Activated B cell treated with CpG ODN at 0.5 μM for 24 hours (primary cell): ENCODE measurements at regions not wholly inside any gene's neighbourhood (a gene's known extent, or its start where the extent isn't known, plus 50 kb on each side); places are given as distances from the start of the nearest gene placed in this dataset.

ENCODE experiments used
- ATAC-seq: fragments of 200-7000 bp; cut with Tn5 transposase; one replicate; pipeline ENCODE4 v1.10.0; 2021; ENCODE audit warnings: low read depth, mild to moderate bottlenecking, moderate library complexity
- CTCF ChIA-PET: fragments of 350-600 bp; sonication (Branson Sonifier 250); formaldehyde crosslinking; loops from one replicate; lab custom pipeline; 2021; ENCODE audit warnings: antibody characterized with exemption; lab: Charles Lee
- POLR2A ChIA-PET: fragments of 350-600 bp; sonication (Branson Sonifier 250); formaldehyde crosslinking; loops from one replicate; lab custom pipeline; 2021; ENCODE audit warnings: antibody characterized with exemption; lab: Charles Lee
- DNase-seq: peaks from one replicate; pipeline ENCODE4 v3.0.0; 2022
- H3K27ac Mint-ChIP-seq: one replicate; pipeline ENCODE4 v1.8.0; 2020; ENCODE audit warnings: mixed read lengths
- H3K27me3 Mint-ChIP-seq: one replicate; pipeline ENCODE4 v1.8.0; 2021; ENCODE audit warnings: mixed read lengths
- H3K36me3 Mint-ChIP-seq: one replicate; pipeline ENCODE4 v1.8.0; 2021; ENCODE audit warnings: low read depth, mixed read lengths
- H3K4me1 Mint-ChIP-seq: one replicate; pipeline ENCODE4 v1.8.0; 2021; ENCODE audit warnings: mixed read lengths
- H3K4me3 Mint-ChIP-seq: one replicate; pipeline ENCODE4 v1.8.0; 2020; ENCODE audit warnings: mild to moderate bottlenecking, mixed read lengths
- H3K9me3 Mint-ChIP-seq: one replicate; pipeline ENCODE4 v1.8.0; 2020; ENCODE audit warnings: mixed read lengths
- CTCF ChIP-seq: fragments of 200-600 bp; IDR thresholded peaks from one replicate; pipeline ENCODE4 v1.8.0; 2022; ENCODE audit warnings: antibody characterized with exemption, mild to moderate bottlenecking
- intact Hi-C: fragments of 100-400 bp; cut with micrococcal nuclease; formaldehyde crosslinking; loops from one replicate; pipeline ENCODE4 v1.15.1; 2024

- peaks cover 19% of the 10 kb centered on the region for H3K4me1 Mint-ChIP-seq
- no peaks in the 10 kb centered on the region for H3K36me3 Mint-ChIP-seq
- CTCF ChIA-PET: no interaction called here
- intact Hi-C loops: no loop called here
- TF ChIP-seq CTCF: no peak
- ATAC-seq: no peak
- H3K27ac Mint-ChIP-seq: no peak overlapping the region
- H3K27me3 Mint-ChIP-seq: no peaks in the 10 kb centered on the region
- POLR2A ChIA-PET: no interaction called here
- no peak for DNase-seq
- H3K4me3 Mint-ChIP-seq: no peak overlapping the region
- no peaks in the 10 kb centered on the region for H3K9me3 Mint-ChIP-seq
These were observed 120.0 kb downstream of the BTG1 start for GRCh38 chr12:92025462-92026207.

- DNase-seq (no peak), ATAC-seq (no peak)
- Mint-ChIP-seq H3K9me3 (peaks cover 4% of the 10 kb centered on the region), H3K4me1 (peaks cover 3% of the 10 kb centered on the region), H3K27me3 (no peaks in the 10 kb centered on the region), H3K36me3 (no peaks in the 10 kb centered on the region), H3K27ac (no peak overlapping the region), H3K4me3 (no peak overlapping the region)
- ChIA-PET CTCF (no interaction called here), POLR2A (no interaction called here)
- intact Hi-C loops: no loop called here
- no peak for TF ChIP-seq CTCF
These were observed 123.6 kb downstream of the BTG1 start for GRCh38 chr12:92022093-92022492.

GRCh38 chr12:92021666-92022035, 124.0 kb downstream of the BTG1 start:
- H3K27me3 Mint-ChIP-seq: no peaks in the 10 kb centered on the region
- DNase-seq (no peak), ATAC-seq (no peak)
- ChIA-PET POLR2A (no interaction called here), CTCF (no interaction called here)
- H3K4me3 Mint-ChIP-seq: no peak overlapping the region
- peaks cover 4% of the 10 kb centered on the region for H3K9me3 Mint-ChIP-seq
- intact Hi-C loops: no loop called here
- H3K27ac Mint-ChIP-seq: no peak overlapping the region
- H3K4me1 Mint-ChIP-seq: peaks cover 3% of the 10 kb centered on the region
- no peak for TF ChIP-seq CTCF
- H3K36me3 Mint-ChIP-seq: no peaks in the 10 kb centered on the region

- no peaks in the 10 kb centered on the region for H3K36me3 Mint-ChIP-seq
- H3K27me3 Mint-ChIP-seq: no peaks in the 10 kb centered on the region
- peaks cover 4% of the 10 kb centered on the region for H3K9me3 Mint-ChIP-seq
- no peak for TF ChIP-seq CTCF
- no peak for ATAC-seq
- no peak overlapping the region for H3K4me3 Mint-ChIP-seq
- DNase-seq: no peak
- POLR2A ChIA-PET: no interaction called here
- CTCF ChIA-PET: no interaction called here
- intact Hi-C loops: no loop called here
- no peak overlapping the region for H3K27ac Mint-ChIP-seq
- peaks cover 3% of the 10 kb centered on the region for H3K4me1 Mint-ChIP-seq
These were observed 124.5 kb downstream of the BTG1 start for GRCh38 chr12:92020983-92021665.

- H3K4me1 Mint-ChIP-seq: peaks cover 3% of the 10 kb centered on the region
- no peak for TF ChIP-seq CTCF
- peaks cover 4% of the 10 kb centered on the region for H3K9me3 Mint-ChIP-seq
- H3K4me3 Mint-ChIP-seq: no peak overlapping the region
- CTCF ChIA-PET: no interaction called here
- ATAC-seq (no peak), DNase-seq (no peak)
- no peaks in the 10 kb centered on the region for H3K36me3 Mint-ChIP-seq
- POLR2A ChIA-PET: no interaction called here
- no peak overlapping the region for H3K27ac Mint-ChIP-seq
- no peaks in the 10 kb centered on the region for H3K27me3 Mint-ChIP-seq
- intact Hi-C loops: no loop called here
These were observed 126.0 kb downstream of the BTG1 start for GRCh38 chr12:92019491-92020277.
